NCI-H2196 treated with DMSO at 0.1 percent for 48 hours (cell line): ENCODE measurements at regions not wholly inside any gene's neighbourhood (a gene's known extent, or its start where the extent isn't known, plus 50 kb on each side); places are given as distances from the start of the nearest gene placed in this dataset.
"Not testable (repeated sequence)": the region's sequence is repeated elsewhere in the genome, so short reads cannot be mapped to it uniquely, and the experiment has no call there.

Source experiments
- DNase-seq: peaks from one replicate; lab custom pipeline; 2025; ENCODE audit not compliant: unreplicated experiment; lab: John Stamatoyannopoulos, UW

GRCh38 chr2:5190023-5190422, 502.2 kb upstream of the SOX11 start:
- DNase-seq, result no peak

GRCh38 chr2:5195636-5196035, 496.5 kb upstream of the SOX11 start:
- DNase-seq, result no peak

- DNase-seq, result no peak
These were observed 488.9 kb upstream of the SOX11 start for GRCh38 chr2:5203134-5203755.

GRCh38 chr2:5206742-5207141, 485.4 kb upstream of the SOX11 start:
- not testable (repeated sequence) for DNase-seq

GRCh38 chr2:5215989-5216607, 476.1 kb upstream of the SOX11 start:
- no peak for DNase-seq

GRCh38 chr2:5227062-5227699, 465.0 kb upstream of the SOX11 start:
- no peak for DNase-seq

- no peak for DNase-seq
These were observed 462.6 kb upstream of the SOX11 start for GRCh38 chr2:5229574-5229973.

GRCh38 chr2:5230444-5230843, 461.7 kb upstream of the SOX11 start:
- no peak for DNase-seq

- DNase-seq, result no peak
These were observed 461.3 kb upstream of the SOX11 start for GRCh38 chr2:5230855-5231254.

- no peak for DNase-seq
These were observed 460.9 kb upstream of the SOX11 start for GRCh38 chr2:5231287-5231686.

- no peak for DNase-seq
These were observed 457.6 kb upstream of the SOX11 start for GRCh38 chr2:5234563-5234962.

- DNase-seq, result no peak
These were observed 456.5 kb upstream of the SOX11 start for GRCh38 chr2:5235701-5236100.

GRCh38 chr2:5236249-5236648, 455.9 kb upstream of the SOX11 start:
- DNase-seq, result no peak

GRCh38 chr2:5242751-5243150, 449.4 kb upstream of the SOX11 start:
- DNase-seq, result no peak

GRCh38 chr2:5250482-5250881, 441.7 kb upstream of the SOX11 start:
- DNase-seq, result no peak

- DNase-seq, result no peak
These were observed 438.9 kb upstream of the SOX11 start for GRCh38 chr2:5253263-5253662.

GRCh38 chr2:5254791-5255332, 437.3 kb upstream of the SOX11 start:
- no peak for DNase-seq

- no peak for DNase-seq
These were observed 428.9 kb upstream of the SOX11 start for GRCh38 chr2:5263291-5263690.

GRCh38 chr2:5264361-5264760, 427.8 kb upstream of the SOX11 start:
- DNase-seq, result no peak

- DNase-seq, result no peak
These were observed 407.1 kb upstream of the SOX11 start for GRCh38 chr2:5285061-5285460.

- no peak for DNase-seq
These were observed 406.1 kb upstream of the SOX11 start for GRCh38 chr2:5285872-5286769.
